ENCODE measurements at regions not wholly inside any gene's neighbourhood (a gene's known extent, or its start where the extent isn't known, plus 50 kb on each side); places are given as distances from the start of the nearest gene placed in this dataset.

DNA sequence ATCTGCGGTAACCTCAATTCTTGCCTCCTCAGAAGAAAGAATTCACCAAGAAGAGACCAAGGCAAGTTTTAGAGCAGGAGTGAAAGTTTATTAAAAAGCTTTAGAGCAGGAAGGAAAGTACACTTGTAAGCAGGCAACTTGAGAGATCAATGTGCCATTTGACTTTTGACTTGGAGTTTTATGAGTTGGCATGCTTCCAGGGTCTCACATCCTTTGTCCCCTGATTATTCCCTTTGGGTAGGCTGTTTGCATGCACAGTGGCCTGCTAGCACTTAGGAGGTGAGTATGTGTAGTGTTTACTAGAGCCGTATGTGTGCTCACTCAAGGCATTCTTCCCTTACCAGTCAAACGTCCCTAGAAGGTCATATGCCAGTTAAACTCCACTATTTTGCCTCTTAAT lies 111.0 kb upstream of the RAI14 start:
- H3K4me3 ChIP-seq (ENCODE audit: low read depth, low read length), result no peak overlapping the region
- TF ChIP-seq, protein P1, sequence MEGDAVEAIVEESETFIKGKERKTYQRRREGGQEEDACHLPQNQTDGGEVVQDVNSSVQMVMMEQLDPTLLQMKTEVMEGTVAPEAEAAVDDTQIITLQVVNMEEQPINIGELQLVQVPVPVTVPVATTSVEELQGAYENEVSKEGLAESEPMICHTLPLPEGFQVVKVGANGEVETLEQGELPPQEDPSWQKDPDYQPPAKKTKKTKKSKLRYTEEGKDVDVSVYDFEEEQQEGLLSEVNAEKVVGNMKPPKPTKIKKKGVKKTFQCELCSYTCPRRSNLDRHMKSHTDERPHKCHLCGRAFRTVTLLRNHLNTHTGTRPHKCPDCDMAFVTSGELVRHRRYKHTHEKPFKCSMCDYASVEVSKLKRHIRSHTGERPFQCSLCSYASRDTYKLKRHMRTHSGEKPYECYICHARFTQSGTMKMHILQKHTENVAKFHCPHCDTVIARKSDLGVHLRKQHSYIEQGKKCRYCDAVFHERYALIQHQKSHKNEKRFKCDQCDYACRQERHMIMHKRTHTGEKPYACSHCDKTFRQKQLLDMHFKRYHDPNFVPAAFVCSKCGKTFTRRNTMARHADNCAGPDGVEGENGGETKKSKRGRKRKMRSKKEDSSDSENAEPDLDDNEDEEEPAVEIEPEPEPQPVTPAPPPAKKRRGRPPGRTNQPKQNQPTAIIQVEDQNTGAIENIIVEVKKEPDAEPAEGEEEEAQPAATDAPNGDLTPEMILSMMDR (IDR thresholded peaks at IDR 0.05; ENCODE audit: borderline replicate concordance, insufficient read depth, low read depth, low read length), result no peak

DNA sequence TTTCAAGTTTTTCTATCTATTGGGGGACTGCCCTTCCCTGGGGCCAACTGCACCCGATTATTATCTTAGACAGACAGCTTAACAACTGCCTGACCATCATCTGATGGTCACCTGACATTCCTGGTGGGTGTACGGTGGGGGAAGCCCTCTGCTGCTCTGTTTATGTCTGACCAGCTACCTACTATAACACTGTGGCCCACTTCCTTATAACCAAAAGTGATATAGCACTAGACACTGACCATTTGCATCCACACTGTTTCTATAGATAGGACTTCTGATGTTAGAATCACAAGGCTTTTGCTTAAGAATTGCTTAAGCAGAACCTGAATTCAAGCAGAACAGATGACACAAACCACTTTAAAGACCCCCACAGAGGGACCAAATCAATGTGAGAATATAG lies 110.5 kb upstream of the RAI14 start:
- TF ChIP-seq, protein P1 (IDR thresholded peaks at IDR 0.05; ENCODE audit: borderline replicate concordance, insufficient read depth, low read depth, low read length), result no peak
- no peak overlapping the region for H3K4me3 ChIP-seq (ENCODE audit: low read depth, low read length)

DNA sequence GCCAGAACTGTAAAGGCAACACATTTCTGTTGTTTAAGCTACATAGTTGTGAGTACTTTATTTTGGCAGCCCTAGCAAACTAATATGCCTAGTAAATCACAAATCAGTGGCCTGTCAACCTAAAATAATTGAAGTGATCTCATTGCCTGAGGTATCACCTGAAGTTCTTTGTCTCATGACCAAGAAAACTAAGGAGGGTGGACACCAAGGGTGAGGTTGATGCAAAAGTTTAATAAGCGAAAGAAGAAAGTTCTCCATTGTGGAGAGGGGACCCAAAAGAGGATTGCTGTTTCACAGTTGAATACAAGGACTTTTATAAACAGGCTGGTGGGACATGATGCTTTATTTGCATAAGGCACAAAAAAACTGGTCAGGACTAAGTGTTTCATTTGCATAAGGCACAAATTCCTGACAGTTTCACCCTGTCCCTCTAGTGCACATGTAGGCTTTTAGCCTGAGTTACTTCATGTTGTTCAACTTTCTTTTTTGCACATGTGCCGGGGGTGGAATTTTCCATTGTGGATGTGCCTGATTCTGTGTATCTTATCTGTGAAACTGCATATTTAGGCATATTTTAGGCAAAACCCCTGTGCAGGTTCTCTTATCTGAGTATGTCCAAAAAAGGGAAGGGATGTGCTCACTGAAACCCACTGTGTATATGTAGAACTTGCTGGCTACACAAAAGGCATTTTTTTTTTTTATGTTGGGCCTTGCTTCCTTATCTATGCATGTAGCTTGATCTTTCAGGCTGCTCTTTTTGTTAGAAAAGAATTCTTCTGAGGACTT lies 108.6 kb upstream of the RAI14 start:
- no peak overlapping the region for H3K4me3 ChIP-seq (ENCODE audit: low read depth, low read length)
- TF ChIP-seq, protein P1 (IDR thresholded peaks at IDR 0.05; ENCODE audit: borderline replicate concordance, insufficient read depth, low read depth, low read length), result no peak

- no peak overlapping the region for H3K4me3 ChIP-seq (ENCODE audit: low read depth, low read length)
- TF ChIP-seq, protein P1 (IDR thresholded peaks at IDR 0.05; ENCODE audit: borderline replicate concordance, insufficient read depth, low read depth, low read length), result no peak
Measured at GRCh38 chr5:34548086-34548403, 108.1 kb upstream of the RAI14 start.

DNA sequence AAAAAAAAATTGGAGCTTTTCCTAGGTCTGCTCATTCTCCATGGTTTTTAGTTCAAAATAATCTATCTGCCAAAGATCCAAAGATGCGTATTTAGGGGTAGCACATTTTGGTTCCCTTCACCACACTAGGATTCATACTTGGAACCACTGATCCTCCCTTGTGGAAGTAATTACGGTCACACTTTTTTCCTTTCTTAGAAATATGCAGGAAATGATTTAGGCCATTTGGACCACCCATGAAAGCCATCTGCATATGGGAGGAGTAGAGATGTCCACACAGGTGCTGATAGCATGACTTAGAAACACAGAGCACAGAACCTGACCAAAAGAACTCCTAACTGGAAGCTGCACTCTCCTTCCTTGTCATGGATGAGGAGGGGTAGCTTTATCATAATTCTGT lies 105.9 kb upstream of the RAI14 start:
- TF ChIP-seq, protein P1 (IDR thresholded peaks at IDR 0.05; ENCODE audit: borderline replicate concordance, insufficient read depth, low read depth, low read length), result no peak
- no peak overlapping the region for H3K4me3 ChIP-seq (ENCODE audit: low read depth, low read length)

- TF ChIP-seq, protein P1 (IDR thresholded peaks at IDR 0.05; ENCODE audit: borderline replicate concordance, insufficient read depth, low read depth, low read length), result no peak
- H3K4me3 ChIP-seq (ENCODE audit: low read depth, low read length), result no peak overlapping the region
Measured at GRCh38 chr5:34550964-34551363, 105.2 kb upstream of the RAI14 start.

GRCh38 chr5:34551911-34552433 lies 104.2 kb upstream of the RAI14 start:
- no peak overlapping the region for H3K4me3 ChIP-seq (ENCODE audit: low read depth, low read length)
- TF ChIP-seq, protein P1 (IDR thresholded peaks at IDR 0.05; ENCODE audit: borderline replicate concordance, insufficient read depth, low read depth, low read length), result no peak

All from GM12875 (cell line).